Stimulated activated CD4-positive, alpha-beta T cell treated with anti-CD3 and anti-CD28 coated beads, Interleukin-12 subunit alpha, Interleukin-12 subunit beta, amount 100 ng/mL, for 4 hours (primary cell): ENCODE measurements at regions not wholly inside any gene's neighbourhood (a gene's known extent, or its start where the extent isn't known, plus 50 kb on each side); places are given as distances from the start of the nearest gene placed in this dataset.
"Not testable (repeated sequence)": the region's sequence is repeated elsewhere in the genome, so short reads cannot be mapped to it uniquely, and the experiment has no call there.

Experiments
- DNase-seq: peaks from one replicate; pipeline ENCODE4 v3.0.0-alpha.2; 2020

DNA sequence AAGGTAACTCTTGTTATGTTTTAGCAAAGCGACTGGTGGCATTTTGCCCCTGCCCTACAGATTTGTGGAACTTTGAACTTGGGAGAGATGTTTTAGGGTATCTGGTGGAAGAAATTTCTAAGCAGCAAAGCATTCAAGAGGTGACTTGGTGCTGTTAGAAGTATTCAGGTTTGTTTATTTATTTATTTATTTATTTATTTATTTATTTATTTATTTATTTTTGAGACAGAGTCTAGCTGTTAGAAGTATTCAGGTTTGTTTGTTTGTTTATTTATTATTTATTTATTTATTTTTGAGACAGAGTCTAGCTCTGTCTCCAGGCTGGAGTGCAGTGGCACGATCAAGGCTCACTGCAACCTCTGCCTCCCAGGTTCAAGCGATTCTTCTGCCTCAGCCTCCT is 89.8 kb upstream of the DDHD1 start:
- DNase-seq, result not testable (repeated sequence)

- no peak for DNase-seq
These were observed 84.4 kb upstream of the DDHD1 start for GRCh38 chr14:53237488-53237887.

- no peak for DNase-seq
These were observed 83.6 kb upstream of the DDHD1 start for GRCh38 chr14:53236708-53237107.

DNA sequence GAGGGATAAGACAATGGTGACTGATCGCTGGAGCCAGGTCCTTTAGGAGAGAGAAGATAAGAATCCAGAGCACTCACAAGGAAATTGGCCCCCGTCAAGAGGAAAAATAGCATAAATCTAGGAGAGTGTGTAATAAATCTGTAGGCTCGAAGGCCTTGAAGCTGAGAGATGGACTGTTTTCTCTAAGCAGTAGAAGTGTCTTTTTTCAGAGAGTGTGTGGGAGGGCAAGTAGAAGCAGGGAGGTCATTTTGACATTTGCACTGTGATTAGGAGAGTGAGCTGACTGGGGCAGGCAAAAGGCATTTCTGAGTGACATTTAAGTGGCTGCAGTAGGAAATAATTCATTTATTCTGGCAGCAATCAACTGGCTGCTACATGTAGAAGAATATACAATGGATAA is 78.0 kb upstream of the DDHD1 start:
- no peak for DNase-seq

DNA sequence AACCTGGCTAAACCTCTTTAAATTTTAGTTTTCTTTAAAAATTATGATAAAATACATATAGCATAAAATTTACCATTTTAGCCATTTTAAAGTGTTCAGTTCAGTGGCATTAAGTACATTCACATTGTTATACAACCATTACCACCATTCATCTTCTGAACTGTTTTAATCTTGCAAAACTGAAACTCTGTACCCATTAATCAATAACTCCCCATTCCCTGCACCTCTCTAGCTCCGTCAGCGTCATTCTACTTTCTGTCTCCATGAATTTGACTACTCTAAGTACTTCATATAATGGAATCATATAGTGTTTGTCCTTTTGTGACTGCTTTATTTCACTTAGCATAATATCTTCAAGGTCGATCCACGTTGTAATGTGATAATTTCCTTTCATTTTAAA is 75.8 kb upstream of the DDHD1 start:
- no peak for DNase-seq

- DNase-seq, result no peak
These were observed 74.1 kb upstream of the DDHD1 start for GRCh38 chr14:53227154-53227718.

DNA sequence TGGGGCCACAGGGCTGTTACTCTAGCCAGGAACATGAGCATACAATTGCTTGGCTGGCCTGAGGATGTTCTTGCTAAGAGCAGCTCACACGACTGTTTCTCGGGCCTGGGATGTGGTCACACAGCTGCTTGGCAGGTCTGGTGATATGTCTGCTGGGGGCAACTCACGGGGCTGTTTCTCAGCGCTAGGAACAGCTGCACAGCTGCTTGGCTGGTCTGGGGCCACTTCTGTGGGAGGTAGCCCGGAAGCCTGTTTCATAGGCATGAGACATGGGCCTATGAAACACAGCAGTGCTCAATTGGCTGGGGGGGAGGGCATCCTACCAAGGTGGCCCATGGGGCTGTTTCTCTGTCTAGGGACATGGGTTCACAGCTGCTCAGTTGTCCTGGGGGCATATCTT is 73.4 kb upstream of the DDHD1 start:
- DNase-seq, result no peak

- DNase-seq, result no peak
These were observed 67.8 kb upstream of the DDHD1 start for GRCh38 chr14:53220914-53221313.

GRCh38 chr14:53218161-53218560 is 65.0 kb upstream of the DDHD1 start:
- no peak for DNase-seq

DNA sequence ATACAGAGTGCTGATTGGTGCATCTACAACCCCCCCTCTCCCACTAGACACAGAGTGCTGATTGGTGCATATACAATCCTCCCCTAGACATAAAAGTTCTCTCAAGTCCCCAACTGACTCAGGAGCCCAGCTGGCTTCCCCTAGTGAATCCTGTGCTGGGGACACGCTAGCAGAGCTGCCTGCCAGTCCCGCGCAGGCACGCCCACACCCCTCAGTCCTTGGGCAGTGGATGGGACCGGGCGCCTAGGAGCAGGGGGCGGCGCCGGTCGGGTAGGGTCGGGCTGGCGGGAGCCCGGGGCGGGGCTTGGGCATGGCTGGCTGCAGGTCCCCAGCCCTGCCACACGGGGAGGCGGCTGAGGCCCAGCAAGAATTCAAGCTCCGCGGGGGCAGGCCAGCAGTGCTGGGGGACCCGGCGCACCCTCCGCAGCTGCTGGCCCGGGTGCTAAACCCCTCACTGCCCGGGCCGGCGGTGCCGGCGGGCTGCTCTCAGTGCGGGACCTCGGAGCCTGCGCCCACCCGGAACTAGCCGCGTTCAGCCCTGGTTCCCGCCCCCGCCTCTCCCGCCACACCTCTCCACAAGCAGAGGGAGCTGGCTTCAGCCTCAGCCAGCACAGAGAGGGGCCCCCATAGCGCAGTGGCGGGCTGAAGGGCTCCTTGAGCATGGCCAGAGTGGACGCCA is 64.3 kb upstream of the DDHD1 start:
- peak; percentile 62 for DNase-seq

- not testable (repeated sequence) for DNase-seq
These were observed 63.8 kb upstream of the DDHD1 start for GRCh38 chr14:53216955-53217315.

GRCh38 chr14:53216478-53216877 is 63.4 kb upstream of the DDHD1 start:
- not testable (repeated sequence) for DNase-seq

- DNase-seq, result no peak
These were observed 62.0 kb upstream of the DDHD1 start for GRCh38 chr14:53215101-53215500.

DNA sequence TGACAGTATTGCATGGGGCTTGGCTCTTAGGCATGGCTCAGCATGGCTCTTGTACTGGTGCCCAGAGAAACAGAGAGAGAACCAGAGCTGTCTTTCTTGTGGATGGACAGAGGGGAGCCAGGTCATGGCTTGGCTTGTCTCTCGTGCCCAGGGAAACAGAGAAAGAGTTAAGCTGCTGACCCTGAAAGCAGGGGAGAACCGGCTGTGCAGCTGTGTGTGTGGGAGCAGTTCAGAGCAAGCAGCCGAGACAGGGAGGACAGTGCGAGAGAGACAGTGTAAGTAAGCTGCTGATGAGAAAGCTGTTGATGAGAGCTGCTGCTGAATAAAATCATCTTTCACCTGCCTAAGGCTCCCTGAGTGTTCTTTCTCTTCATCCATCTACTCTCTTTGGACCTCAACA is 61.3 kb upstream of the DDHD1 start:
- DNase-seq, result no peak

- DNase-seq, result no peak
These were observed 60.6 kb upstream of the DDHD1 start for GRCh38 chr14:53213761-53214160.

- no peak for DNase-seq
These were observed 56.2 kb upstream of the DDHD1 start for GRCh38 chr14:53209370-53209769.
